LNCaP clone FGC (cell line): ENCODE measurements at regions not wholly inside any gene's neighbourhood (a gene's known extent, or its start where the extent isn't known, plus 50 kb on each side); places are given as distances from the start of the nearest gene placed in this dataset.

Experiments
- DNase-seq: peaks from one replicate; pipeline ENCODE4 v3.0.0-alpha.2; 2011; ENCODE audit warnings: low read depth
- H3K4me3 ChIP-seq: 2 replicates; pipeline ENCODE4 v1.5.1; 2011; ENCODE audit warnings: mild to moderate bottlenecking, low read depth, low read length, control low read depth
- CTCF ChIP-seq: IDR thresholded peaks from 2 replicates; pipeline ENCODE4 v1.5.1; 2012; ENCODE audit warnings: mild to moderate bottlenecking; ENCODE audit not compliant: control insufficient read depth, insufficient read depth; ENCODE audit errors: extremely low read depth

- no peak overlapping the region for H3K4me3 ChIP-seq
- TF ChIP-seq CTCF = no peak
- no peak for DNase-seq
These were observed 122.6 kb downstream of the BTBD3 start for GRCh38 chr20:12040261-12040660.

DNA sequence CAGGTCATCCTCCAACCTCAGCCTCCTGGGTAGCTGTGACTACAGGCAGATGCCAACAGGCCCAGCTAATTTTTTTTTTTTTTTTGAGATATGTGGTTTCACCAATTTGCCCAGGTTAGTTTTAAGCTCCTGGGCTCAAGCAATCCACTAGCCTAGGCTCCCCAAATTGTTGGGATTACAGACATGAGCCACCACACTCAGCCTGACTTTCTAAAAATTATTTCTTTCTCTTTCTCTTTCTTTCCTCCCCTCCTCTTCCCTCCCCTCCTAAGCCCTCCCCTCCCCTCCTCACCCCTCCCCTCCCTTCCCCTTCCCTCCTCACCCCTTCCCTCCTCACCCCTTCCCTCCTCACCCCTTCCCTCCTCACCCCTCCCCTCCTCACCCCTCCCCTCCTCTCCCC lies 127.3 kb downstream of the BTBD3 start:
- no peak for DNase-seq
- H3K4me3 ChIP-seq = no peak overlapping the region
- no peak for TF ChIP-seq CTCF

DNA sequence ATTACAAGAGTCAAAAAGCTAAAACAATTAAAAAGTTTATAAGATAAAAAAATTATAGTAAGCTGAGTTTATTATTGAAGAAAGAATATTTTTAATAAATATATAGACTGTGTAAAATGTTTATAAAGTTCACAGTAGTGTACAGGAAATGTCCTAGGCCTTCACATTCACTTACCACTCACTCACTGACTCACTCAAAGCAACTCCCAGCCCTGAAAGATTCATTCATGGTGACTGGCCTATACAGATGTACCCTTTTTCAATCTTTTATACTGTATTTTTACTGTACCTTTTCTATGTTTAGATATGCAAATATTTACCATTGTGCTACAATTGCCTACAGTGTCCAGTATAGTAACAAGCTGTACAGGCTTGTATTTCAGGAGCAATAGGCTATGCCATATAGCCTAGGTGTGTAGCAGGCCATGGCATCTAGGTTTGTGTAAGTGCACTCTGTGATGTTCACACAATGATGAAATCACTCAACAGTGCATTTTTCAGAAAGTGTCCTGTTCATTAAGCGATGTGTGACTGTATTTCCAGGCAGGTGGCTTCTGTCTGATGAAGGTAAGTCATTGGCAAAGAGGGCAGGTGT lies 130.2 kb downstream of the BTBD3 start:
- TF ChIP-seq CTCF = no peak
- DNase-seq = no peak

GRCh38 chr20:12049125-12049524 lies 131.4 kb downstream of the BTBD3 start:
- DNase-seq = no peak
- no peak for TF ChIP-seq CTCF
- H3K4me3 ChIP-seq = no peak overlapping the region

More for the DNA sequence above, 130.2 kb downstream of the BTBD3 start:
- no peak overlapping the region for H3K4me3 ChIP-seq

DNA sequence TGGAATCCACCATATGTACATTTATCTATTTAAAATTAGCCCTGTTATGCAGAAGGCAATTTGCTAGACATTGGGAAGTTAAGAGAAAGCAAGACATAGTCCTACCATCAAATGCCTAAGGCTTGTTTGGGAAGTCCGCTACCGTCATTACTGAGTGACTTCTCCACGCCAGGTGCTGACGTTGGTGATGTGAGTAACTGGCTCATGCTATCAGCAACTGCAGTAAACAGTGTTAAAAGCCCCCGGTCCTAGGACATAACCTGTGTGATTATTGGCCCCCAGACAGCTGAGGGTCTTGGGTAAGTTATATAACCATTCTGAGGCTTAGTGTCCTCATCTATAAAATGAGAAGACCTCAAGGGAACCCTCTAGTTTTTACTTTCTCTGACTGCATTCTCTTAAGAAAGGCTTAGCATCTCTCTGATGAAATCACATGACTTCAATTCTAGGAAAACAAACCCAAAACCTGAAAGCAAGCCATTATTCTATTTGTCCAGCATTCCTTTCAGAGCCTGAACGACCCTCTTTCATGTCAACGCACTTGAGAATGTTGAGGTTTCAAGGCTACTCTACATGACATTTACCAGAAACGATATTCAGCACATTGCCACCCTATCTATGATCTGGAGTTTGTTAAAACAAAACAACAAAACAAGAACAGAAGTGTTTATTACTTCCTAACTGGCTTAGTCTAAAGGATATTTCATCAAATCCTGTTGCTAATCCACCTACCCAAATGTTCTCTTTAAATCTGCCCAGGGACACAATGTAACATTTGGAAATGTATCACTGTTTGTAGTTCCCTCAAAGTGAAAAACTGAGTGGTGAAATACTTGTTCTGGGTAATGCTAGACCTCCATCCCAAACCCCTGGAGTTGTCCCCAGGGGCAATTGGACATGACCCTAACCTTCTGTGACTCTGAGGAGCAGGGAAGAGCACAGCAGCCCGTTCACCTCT lies 133.8 kb downstream of the BTBD3 start:
- TF ChIP-seq CTCF = no peak
- no peak for DNase-seq
- no peak overlapping the region for H3K4me3 ChIP-seq

DNA sequence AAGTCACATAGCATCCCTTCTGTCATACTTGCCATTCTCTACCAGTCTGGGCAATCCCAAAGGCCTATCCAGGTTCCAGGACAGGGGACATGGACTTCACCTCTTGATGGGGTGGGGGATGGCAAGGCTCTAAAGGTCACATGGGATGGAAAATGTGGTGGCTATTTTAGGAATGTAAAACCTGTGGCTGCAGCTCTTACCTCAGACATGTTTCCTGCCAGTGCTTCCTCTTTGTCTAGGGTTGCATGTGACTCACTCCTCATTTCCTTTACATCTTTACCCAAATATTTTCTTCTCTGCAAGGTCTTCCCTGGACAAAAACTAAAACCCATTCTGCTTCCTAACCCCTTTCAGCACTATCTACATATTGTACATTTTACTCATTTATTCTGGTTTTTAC lies 135.7 kb downstream of the BTBD3 start:
- TF ChIP-seq CTCF = no peak
- DNase-seq = no peak
- no peak overlapping the region for H3K4me3 ChIP-seq
